ENCODE measurements at regions not wholly inside any gene's neighbourhood (a gene's known extent, or its start where the extent isn't known, plus 50 kb on each side); places are given as distances from the start of the nearest gene placed in this dataset.

DNA sequence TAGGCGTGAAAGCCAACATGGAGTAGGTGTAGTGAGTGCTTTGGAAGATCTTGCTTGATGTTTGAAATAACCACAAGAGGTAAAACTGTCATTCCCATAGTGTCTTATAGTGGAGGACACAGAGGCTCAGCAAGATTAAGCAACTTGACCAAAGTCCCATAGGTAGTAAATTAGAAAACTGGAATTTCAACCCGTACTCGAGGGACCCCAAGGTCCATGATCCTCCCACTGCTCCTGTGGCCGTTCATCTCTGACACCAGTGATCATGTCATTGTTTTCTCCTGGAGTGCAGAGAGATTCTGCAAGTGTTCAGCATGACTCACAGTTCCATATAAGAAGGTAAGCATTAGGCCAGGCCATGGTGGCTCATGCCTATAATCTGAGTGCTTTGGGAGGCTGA is 126.9 kb downstream of the FGF9 start:
- no peak overlapping the region for H2BK20ac ChIP-seq (ENCODE audit: low read depth, low read length)
- no peak overlapping the region for H2BK120ac ChIP-seq (ENCODE audit: low read depth, low read length)
- no peaks in the 10 kb centered on the region for H3K27me3 ChIP-seq (ENCODE audit: control insufficient read depth, insufficient read depth, low read length)
- H4K20me1 ChIP-seq (ENCODE audit: insufficient read depth, low read length) = no peaks in the 10 kb centered on the region
- no peak overlapping the region for H2BK15ac ChIP-seq (ENCODE audit: low read depth, low read length)
- H3K36me3 ChIP-seq (ENCODE audit: control insufficient read depth, insufficient read depth, low read length) = no peaks in the 10 kb centered on the region
- intact Hi-C loops (cut with micrococcal nuclease) (no loop called here), in situ Hi-C loops (cut with MboI; ENCODE audit: low sequenced_read_pairs) (no loop called here), dilution Hi-C loops (cut with HindIII; ENCODE audit: low sequenced_read_pairs, unreplicated experiment) (no loop called here)
- H2AK9ac ChIP-seq (replicated peaks; ENCODE audit: low read depth, low read length, poor library complexity) = no peak overlapping the region
- H3K56ac ChIP-seq (ENCODE audit: extremely low read depth, insufficient read depth, low read length) = no peak overlapping the region
- 0 out of 2 replicates have a peak, but pooled peaks cover 2% of the 10 kb centered on the region for H3K4me1 ChIP-seq (ENCODE audit: control insufficient read depth, insufficient read depth, low read length)
- no peak for TF ChIP-seq MAZ (IDR thresholded peaks at IDR 0.05; ENCODE audit: borderline replicate concordance, low read depth, low read length)
- no peak for TF ChIP-seq POLR2A (IDR thresholded peaks at IDR 0.05; ENCODE audit: low read depth, low read length)
- TF ChIP-seq, protein P1, sequence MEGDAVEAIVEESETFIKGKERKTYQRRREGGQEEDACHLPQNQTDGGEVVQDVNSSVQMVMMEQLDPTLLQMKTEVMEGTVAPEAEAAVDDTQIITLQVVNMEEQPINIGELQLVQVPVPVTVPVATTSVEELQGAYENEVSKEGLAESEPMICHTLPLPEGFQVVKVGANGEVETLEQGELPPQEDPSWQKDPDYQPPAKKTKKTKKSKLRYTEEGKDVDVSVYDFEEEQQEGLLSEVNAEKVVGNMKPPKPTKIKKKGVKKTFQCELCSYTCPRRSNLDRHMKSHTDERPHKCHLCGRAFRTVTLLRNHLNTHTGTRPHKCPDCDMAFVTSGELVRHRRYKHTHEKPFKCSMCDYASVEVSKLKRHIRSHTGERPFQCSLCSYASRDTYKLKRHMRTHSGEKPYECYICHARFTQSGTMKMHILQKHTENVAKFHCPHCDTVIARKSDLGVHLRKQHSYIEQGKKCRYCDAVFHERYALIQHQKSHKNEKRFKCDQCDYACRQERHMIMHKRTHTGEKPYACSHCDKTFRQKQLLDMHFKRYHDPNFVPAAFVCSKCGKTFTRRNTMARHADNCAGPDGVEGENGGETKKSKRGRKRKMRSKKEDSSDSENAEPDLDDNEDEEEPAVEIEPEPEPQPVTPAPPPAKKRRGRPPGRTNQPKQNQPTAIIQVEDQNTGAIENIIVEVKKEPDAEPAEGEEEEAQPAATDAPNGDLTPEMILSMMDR (conservative IDR thresholded peaks at IDR 0.05; ENCODE audit: low read depth, low read length) = no peak
- TF ChIP-seq NFE2L2 (IDR thresholded peaks at IDR 0.05; ENCODE audit: low read depth, low read length) = no peak
- TF ChIP-seq FOS (IDR thresholded peaks at IDR 0.05; ENCODE audit: low read depth, low read length) = no peak
- TF ChIP-seq CEBPB (IDR thresholded peaks at IDR 0.05; ENCODE audit: low read depth, low read length) = no peak
- no peak for TF ChIP-seq MXI1 (IDR thresholded peaks at IDR 0.05; ENCODE audit: borderline replicate concordance, low read depth, low read length)
- TF ChIP-seq RAD21 (IDR thresholded peaks at IDR 0.05; ENCODE audit: low read length) = no peak
- no peak for TF ChIP-seq SMC3 (IDR thresholded peaks at IDR 0.05; ENCODE audit: low read depth, low read length)
- TF ChIP-seq CHD1 (IDR thresholded peaks at IDR 0.05; ENCODE audit: low read depth, low read length) = no peak
- TF ChIP-seq MAFK (IDR thresholded peaks at IDR 0.05; ENCODE audit: low read depth, low read length) = no peak
- TF ChIP-seq, protein P2, sequence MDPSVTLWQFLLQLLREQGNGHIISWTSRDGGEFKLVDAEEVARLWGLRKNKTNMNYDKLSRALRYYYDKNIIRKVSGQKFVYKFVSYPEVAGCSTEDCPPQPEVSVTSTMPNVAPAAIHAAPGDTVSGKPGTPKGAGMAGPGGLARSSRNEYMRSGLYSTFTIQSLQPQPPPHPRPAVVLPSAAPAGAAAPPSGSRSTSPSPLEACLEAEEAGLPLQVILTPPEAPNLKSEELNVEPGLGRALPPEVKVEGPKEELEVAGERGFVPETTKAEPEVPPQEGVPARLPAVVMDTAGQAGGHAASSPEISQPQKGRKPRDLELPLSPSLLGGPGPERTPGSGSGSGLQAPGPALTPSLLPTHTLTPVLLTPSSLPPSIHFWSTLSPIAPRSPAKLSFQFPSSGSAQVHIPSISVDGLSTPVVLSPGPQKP (IDR thresholded peaks at IDR 0.05; ENCODE audit: borderline replicate concordance, low read depth, low read length) = no peak
- TF ChIP-seq RFX5 (IDR thresholded peaks at IDR 0.05; ENCODE audit: low read depth, low read length) = no peak
- no peak for TF ChIP-seq BHLHE40 (IDR thresholded peaks at IDR 0.05; ENCODE audit: low read depth, low read length)
- TF ChIP-seq, protein P3, sequence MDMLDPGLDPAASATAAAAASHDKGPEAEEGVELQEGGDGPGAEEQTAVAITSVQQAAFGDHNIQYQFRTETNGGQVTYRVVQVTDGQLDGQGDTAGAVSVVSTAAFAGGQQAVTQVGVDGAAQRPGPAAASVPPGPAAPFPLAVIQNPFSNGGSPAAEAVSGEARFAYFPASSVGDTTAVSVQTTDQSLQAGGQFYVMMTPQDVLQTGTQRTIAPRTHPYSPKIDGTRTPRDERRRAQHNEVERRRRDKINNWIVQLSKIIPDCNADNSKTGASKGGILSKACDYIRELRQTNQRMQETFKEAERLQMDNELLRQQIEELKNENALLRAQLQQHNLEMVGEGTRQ (IDR thresholded peaks at IDR 0.05; ENCODE audit: low read depth, low read length) = no peak
- no peak for TF ChIP-seq RCOR1 (IDR thresholded peaks at IDR 0.05; ENCODE audit: insufficient replicate concordance, low read length)
- no peaks in the 10 kb centered on the region for H3K79me1 ChIP-seq (ENCODE audit: low read depth in 1 of 2, low read length in 2 of 2)
- no peak overlapping the region for H3K4me2 ChIP-seq (ENCODE audit: low read depth, low read length)
- H2BK5ac ChIP-seq (ENCODE audit: low read depth, low read length, poor library complexity, severe bottlenecking) = no peak overlapping the region
- ATAC-seq (ENCODE audit: low read depth) (no peak), DNase-seq (no peak)
- H4K5ac ChIP-seq (ENCODE audit: low read depth, low read length) = no peak overlapping the region
- ChIA-PET CTCF (no interaction called here), POLR2A (ENCODE audit: unreplicated experiment) (no interaction called here)
- no peak overlapping the region for H3K27ac ChIP-seq (ENCODE audit: insufficient read depth, low read length)
- H3K4ac ChIP-seq (ENCODE audit: low read depth, low read length) = no peak overlapping the region
- no peak overlapping the region for H3K14ac ChIP-seq (replicated peaks; ENCODE audit: low read depth, low read length)
- H3K4me3 ChIP-seq (ENCODE audit: insufficient read depth, low read depth, low read length) = no peak overlapping the region
- no peaks in the 10 kb centered on the region for H3K9me3 ChIP-seq (ENCODE audit: control insufficient read depth, insufficient read depth, low read length)
- no peak overlapping the region for H3K23ac ChIP-seq (ENCODE audit: low read depth, low read length)
- H3K9me1 ChIP-seq (ENCODE audit: insufficient read depth, low read length) = no peaks in the 10 kb centered on the region; the same call in 1 of the 2 replicates
- no peak overlapping the region for H4K8ac ChIP-seq (ENCODE audit: low read depth in 2 of 2, low read length in 2 of 2)
- H4K91ac ChIP-seq (ENCODE audit: insufficient read depth, low read depth, low read length) = no peak overlapping the region
- H3K9ac ChIP-seq (ENCODE audit: low read depth, low read length) = no peak overlapping the region
- no peak overlapping the region for H2AFZ ChIP-seq (replicated peaks; ENCODE audit: low read length, poor library complexity)
- BruUV-seq (replicated peaks) = no TSS peak
- H3K18ac ChIP-seq (ENCODE audit: low read depth, low read length) = no peak overlapping the region
- H2AK5ac ChIP-seq (ENCODE audit: low read depth, low read length) = no peak overlapping the region
- WGBS, 2 experiments (ENCODE audit: extremely low coverage in 2 of 2, insufficient read length in 1 of 2) = no CpG with 5 or more reads among the region's 4 CpGs
